ENCODE measurements at regions not wholly inside any gene's neighbourhood (a gene's known extent, or its start where the extent isn't known, plus 50 kb on each side); places are given as distances from the start of the nearest gene placed in this dataset.

GRCh38 chr5:56681346-56681745, 134.0 kb upstream of the MAP3K1 start:
- TF ChIP-seq CTCF (IDR thresholded peaks at IDR 0.05; ENCODE audit: insufficient read depth, low read length, poor library complexity, severe bottlenecking): no peak
- Histone ChIP-seq H3K36me3 (ENCODE audit: control insufficient read depth, insufficient read depth, low read length) (no peaks in the 10 kb centered on the region), H3K27me3 (ENCODE audit: control insufficient read depth, insufficient read depth, low read length) (no peaks in the 10 kb centered on the region), H3K4me3 (ENCODE audit: low read depth, low read length) (no peak overlapping the region)
- DNase-seq (ENCODE audit: low read depth): no peak

- no peak for TF ChIP-seq CTCF (IDR thresholded peaks at IDR 0.05; ENCODE audit: insufficient read depth, low read length, poor library complexity, severe bottlenecking)
- H3K27me3 ChIP-seq (ENCODE audit: control insufficient read depth, insufficient read depth, low read length): no peaks in the 10 kb centered on the region
- DNase-seq (ENCODE audit: low read depth): no peak
- H3K36me3 ChIP-seq (ENCODE audit: control insufficient read depth, insufficient read depth, low read length): no peaks in the 10 kb centered on the region
- H3K4me3 ChIP-seq (ENCODE audit: low read depth, low read length): no peak overlapping the region
Measured at GRCh38 chr5:56680731-56681130, 134.6 kb upstream of the MAP3K1 start.

- H3K36me3 ChIP-seq (ENCODE audit: control insufficient read depth, insufficient read depth, low read length): no peaks in the 10 kb centered on the region
- no peak for DNase-seq (ENCODE audit: low read depth)
- no peak overlapping the region for H3K4me3 ChIP-seq (ENCODE audit: low read depth, low read length)
- H3K27me3 ChIP-seq (ENCODE audit: control insufficient read depth, insufficient read depth, low read length): no peaks in the 10 kb centered on the region
- TF ChIP-seq CTCF (IDR thresholded peaks at IDR 0.05; ENCODE audit: insufficient read depth, low read length, poor library complexity, severe bottlenecking): no peak
Measured at GRCh38 chr5:56677690-56678305, 137.6 kb upstream of the MAP3K1 start.

- no peaks in the 10 kb centered on the region for H3K27me3 ChIP-seq (ENCODE audit: control insufficient read depth, insufficient read depth, low read length)
- no peak for DNase-seq (ENCODE audit: low read depth)
- no peak overlapping the region for H3K4me3 ChIP-seq (ENCODE audit: low read depth, low read length)
- no peaks in the 10 kb centered on the region for H3K36me3 ChIP-seq (ENCODE audit: control insufficient read depth, insufficient read depth, low read length)
- no peak for TF ChIP-seq CTCF (IDR thresholded peaks at IDR 0.05; ENCODE audit: insufficient read depth, low read length, poor library complexity, severe bottlenecking)
Measured at GRCh38 chr5:56676091-56676768, 139.1 kb upstream of the MAP3K1 start.

GRCh38 chr5:56674441-56674840, 140.9 kb upstream of the MAP3K1 start:
- Histone ChIP-seq H3K27me3 (ENCODE audit: control insufficient read depth, insufficient read depth, low read length) (no peaks in the 10 kb centered on the region), H3K36me3 (ENCODE audit: control insufficient read depth, insufficient read depth, low read length) (no peaks in the 10 kb centered on the region), H3K4me3 (ENCODE audit: low read depth, low read length) (no peak overlapping the region)
- no peak for DNase-seq (ENCODE audit: low read depth)
- TF ChIP-seq CTCF (IDR thresholded peaks at IDR 0.05; ENCODE audit: insufficient read depth, low read length, poor library complexity, severe bottlenecking): no peak

- H3K27me3 ChIP-seq (ENCODE audit: control insufficient read depth, insufficient read depth, low read length): no peaks in the 10 kb centered on the region
- DNase-seq (ENCODE audit: low read depth): no peak
- H3K4me3 ChIP-seq (ENCODE audit: low read depth, low read length): no peak overlapping the region
- no peak for TF ChIP-seq CTCF (IDR thresholded peaks at IDR 0.05; ENCODE audit: insufficient read depth, low read length, poor library complexity, severe bottlenecking)
- no peaks in the 10 kb centered on the region for H3K36me3 ChIP-seq (ENCODE audit: control insufficient read depth, insufficient read depth, low read length)
Measured at GRCh38 chr5:56673171-56673570, 142.2 kb upstream of the MAP3K1 start.
